ENCODE measurements at regions not wholly inside any gene's neighbourhood (a gene's known extent, or its start where the extent isn't known, plus 50 kb on each side); places are given as distances from the start of the nearest gene placed in this dataset.
"Not testable (repeated sequence)": the region's sequence is repeated elsewhere in the genome, so short reads cannot be mapped to it uniquely, and the experiment has no call there.

- DNase-seq (ENCODE audit: low read depth), result no peak
Measured at GRCh38 chr5:87105577-87105976, 162.1 kb upstream of the RASA1 start.

DNA sequence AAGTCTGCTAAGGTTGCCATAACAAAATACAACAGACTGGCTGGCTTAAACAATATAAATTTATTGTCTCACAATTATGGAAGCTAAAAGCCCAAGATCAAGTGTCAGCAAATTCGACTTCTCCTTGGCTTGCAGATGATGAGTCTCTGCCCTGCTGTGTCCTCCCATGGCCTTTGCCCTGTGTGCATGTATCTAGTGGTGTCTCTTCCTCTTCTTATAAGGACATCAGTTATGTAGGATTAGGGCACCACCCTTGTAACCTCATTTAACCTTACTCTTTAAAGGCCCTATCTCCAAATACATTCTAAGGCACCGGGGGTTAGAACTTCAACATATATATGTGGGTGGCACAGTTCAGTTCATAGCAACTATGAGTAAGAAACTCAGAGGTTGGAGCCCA lies 157.9 kb upstream of the RASA1 start:
- no peak for DNase-seq (ENCODE audit: low read depth)

- DNase-seq (ENCODE audit: low read depth), result no peak
Measured at GRCh38 chr5:87110721-87111120, 157.0 kb upstream of the RASA1 start.

DNA sequence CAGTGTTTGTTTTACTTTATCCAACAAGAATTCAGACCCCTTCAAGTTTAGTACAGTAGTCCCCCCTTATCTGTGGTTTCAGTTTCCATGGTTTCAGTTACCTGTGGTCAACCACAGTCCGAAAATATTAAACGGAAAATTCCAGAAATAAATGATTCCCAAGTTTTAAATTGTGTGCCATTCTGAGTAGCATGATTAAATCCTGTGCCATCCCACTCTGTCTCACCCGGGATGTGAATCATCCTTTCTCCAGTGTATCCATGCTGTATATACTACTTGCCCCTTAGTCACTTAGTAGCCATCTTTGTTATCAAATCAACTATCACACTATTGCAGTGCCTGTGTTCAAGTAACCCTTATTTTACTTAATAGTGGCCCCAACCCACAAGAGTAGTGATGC lies 153.8 kb upstream of the RASA1 start:
- peak; percentile 77 for DNase-seq (ENCODE audit: low read depth)

DNA sequence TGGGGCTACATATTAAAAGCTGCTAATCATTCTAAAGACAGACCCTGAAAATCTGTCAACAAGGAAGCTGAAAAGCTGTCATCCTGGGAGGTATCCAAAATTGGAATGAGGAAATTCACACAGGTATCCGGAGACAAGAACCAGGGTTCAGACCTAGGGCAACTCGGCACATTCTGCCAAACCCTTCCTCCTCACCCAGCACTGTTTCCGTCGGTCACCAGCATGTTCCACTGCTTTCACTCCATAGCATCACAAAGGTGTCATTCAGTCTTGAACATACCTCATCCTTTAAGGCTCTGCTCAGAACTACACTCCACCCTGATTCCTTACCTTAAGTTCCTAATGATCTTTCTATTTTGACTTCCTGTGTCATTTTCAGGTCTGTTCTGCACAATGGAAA lies 153.1 kb upstream of the RASA1 start:
- DNase-seq (ENCODE audit: low read depth), result no peak

DNA sequence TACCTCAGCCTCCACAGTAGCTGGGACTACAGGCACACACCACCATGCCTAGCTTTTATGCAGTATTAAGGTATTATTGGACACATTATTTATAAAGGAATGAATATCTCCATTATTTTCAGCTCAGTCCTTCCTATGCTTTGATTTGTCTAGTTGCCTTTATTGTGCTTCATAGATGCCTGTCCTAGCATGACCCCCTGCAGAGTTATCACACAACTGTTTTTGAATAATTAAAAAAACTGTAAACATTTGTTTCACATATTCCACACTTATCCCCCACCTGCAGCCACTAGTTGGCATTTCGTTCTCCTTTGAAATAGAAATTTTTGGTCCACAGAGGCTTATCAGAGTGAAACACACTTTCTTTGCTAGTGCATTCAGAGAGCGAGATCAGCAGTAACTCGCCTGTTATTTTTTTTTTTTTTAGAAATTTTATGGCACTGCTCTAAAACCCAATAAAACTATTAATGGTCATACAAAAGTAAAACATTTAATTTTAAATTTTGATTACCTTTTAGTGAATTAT lies 151.8 kb upstream of the RASA1 start:
- no peak for DNase-seq (ENCODE audit: low read depth)

DNA sequence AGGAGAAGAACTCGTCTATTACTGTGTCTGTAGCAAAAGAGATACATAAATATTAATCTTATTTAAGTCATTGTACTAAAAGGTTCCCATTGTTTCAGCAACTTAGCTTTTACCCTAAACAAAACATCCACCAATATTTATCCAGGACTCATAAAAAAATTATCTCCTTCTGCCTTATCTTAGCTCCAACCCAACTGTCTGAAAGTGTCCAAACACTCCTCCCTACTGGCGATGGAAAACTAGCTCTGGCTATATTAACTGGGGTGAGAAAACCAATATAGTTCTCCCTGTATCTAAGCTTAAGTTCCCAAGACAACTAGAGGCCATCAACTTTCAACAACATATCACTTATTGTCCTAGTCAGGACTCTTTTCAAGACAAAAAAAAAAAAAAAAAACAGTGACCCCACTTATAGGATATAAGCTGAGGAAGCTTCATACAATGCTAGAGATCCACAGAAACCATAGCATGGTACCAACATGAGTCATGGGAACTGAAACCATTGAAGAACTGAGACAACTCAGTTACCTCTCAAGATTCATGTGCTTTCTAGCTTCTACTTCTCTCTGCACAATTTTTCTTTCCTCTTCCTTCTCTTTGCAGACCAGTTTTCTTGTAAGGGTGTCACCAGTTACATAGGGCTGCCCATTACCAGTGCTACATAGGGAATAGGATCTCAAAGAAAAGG lies 150.7 kb upstream of the RASA1 start:
- peak; percentile 25 for DNase-seq (ENCODE audit: low read depth)

DNA sequence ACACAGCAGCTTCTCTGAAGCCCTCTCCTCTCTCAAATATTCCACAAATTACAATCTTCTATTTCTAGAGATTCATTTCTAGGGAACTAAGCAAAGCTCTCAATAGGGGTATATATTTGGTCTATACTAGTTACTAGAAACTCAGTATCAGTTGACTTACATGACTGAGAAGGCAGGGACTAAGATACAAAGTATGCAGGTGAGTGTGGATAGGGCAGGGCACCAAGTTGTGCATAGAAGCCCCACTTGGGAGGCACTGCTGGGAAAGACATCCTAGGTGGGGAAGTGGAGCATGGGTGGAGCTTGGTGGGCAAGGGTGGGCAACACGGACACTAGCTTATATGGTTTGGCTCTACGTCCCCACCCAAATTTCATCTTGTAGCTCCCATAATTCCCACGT lies 148.1 kb upstream of the RASA1 start:
- DNase-seq (ENCODE audit: low read depth), result no peak

- peak; percentile 96 for DNase-seq (ENCODE audit: low read depth)
Measured at GRCh38 chr5:87120518-87121303, 147.0 kb upstream of the RASA1 start.

- DNase-seq (ENCODE audit: low read depth), result peak; percentile 95
Measured at GRCh38 chr5:87121304-87122150, 146.2 kb upstream of the RASA1 start.

GRCh38 chr5:87122151-87122977 lies 145.3 kb upstream of the RASA1 start:
- DNase-seq (ENCODE audit: low read depth), result no peak

- no peak for DNase-seq (ENCODE audit: low read depth)
Measured at GRCh38 chr5:87125766-87126165, 141.9 kb upstream of the RASA1 start.

DNA sequence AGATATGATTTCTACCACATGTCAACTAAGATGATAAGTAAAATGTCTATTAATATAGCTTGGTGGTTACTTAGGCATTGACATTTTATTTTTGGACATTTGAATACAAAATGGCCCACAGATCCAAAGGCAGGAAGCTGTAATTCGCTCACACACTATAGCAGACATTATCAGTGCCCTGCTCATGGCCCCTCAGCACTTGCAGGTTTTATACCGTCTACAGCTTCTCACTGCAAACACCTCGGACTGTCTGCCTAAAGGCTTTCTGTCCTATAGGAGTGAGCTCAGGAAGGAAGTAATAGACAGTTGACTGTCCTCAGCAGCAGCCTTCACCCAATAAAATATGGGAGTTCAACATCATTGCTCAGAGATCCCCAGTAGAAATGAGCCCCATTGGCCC lies 140.8 kb upstream of the RASA1 start:
- no peak for DNase-seq (ENCODE audit: low read depth)

DNA sequence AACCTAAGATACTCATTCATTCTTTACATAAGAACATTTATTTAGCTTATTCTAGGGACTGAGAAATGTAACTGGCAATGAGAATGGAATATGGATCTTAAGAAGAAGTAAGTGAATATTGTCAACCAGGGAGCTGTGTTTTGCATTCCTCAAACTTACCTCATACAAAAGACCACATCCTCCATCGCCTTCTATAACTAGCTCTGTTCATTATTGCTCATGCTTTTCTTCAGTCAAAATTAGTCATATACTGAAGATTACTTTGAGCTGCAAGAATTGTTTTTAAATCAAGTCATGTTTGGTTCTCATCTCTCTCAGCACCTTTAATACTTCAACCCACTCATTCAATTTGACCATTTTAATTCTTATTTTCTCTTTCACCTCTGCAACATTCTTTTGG lies 140.3 kb upstream of the RASA1 start:
- DNase-seq (ENCODE audit: low read depth), result peak; percentile 85

- DNase-seq (ENCODE audit: low read depth), result peak; percentile 25
Measured at GRCh38 chr5:87127956-87128687, 139.6 kb upstream of the RASA1 start.

GRCh38 chr5:87129046-87129445 lies 138.6 kb upstream of the RASA1 start:
- no peak for DNase-seq (ENCODE audit: low read depth)

GRCh38 chr5:87132696-87133095 lies 135.0 kb upstream of the RASA1 start:
- no peak for DNase-seq (ENCODE audit: low read depth)

DNA sequence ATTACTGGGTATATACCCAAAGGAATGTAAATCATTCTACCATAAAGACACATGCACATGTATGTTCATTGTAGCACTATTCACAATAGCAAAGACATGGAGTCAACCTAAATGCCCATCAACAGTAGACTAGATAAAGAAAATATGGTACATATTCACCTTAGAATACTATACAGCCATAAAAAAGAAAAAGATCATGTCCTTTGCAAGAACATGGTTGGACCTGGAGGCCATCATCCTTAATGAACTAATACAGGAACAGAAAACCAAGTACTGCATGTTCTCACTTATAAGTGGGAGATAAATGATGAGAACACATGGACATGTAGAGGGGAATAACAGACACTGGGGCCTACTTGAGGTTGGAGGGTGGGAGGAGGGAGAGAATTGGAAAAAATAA lies 133.2 kb upstream of the RASA1 start:
- not testable (repeated sequence) for DNase-seq (ENCODE audit: low read depth)

GRCh38 chr5:87136096-87136495 lies 131.6 kb upstream of the RASA1 start:
- no peak for DNase-seq (ENCODE audit: low read depth)

DNA sequence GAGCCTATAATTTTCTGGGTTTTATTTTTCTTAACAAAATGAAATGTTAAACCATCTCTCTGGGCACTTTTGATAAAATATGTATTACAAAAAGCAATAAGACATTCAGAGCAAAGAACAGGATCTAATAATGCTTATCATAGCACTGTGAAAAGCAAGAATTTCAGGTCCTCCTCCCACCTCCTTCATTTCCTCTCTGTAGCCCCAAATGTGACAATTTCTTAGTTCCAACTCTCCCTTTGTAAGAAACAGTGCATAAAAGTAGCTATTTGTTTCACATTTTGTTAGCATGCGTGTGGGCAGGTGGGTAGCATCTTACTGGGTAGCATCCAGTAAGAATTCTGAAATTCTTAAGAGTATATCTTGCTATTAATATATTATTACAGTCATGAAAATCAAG lies 130.9 kb upstream of the RASA1 start:
- no peak for DNase-seq (ENCODE audit: low read depth)

- DNase-seq (ENCODE audit: low read depth), result no peak
Measured at GRCh38 chr5:87137283-87137682, 130.4 kb upstream of the RASA1 start.
